ENCODE measurements at regions not wholly inside any gene's neighbourhood (a gene's known extent, or its start where the extent isn't known, plus 50 kb on each side); places are given as distances from the start of the nearest gene placed in this dataset.

DNA sequence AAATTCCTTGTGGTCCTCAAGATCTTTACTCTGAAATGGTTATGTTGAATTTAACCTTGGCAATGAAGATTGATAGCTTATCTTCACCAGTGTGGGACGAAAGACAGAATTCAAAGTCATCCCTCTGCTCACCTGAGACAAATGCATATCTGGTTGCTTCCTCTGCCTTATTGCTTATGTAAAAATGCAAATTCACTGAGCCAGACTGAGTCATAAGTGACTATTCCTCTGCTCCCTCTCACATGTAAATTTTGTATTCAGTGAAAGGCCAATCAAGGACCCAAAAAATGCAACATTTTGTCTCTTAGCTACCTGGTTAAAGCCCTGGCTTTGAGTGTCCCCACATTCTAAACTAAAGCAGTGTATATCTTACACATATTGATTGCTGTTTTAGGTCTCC, 593.1 kb upstream of the GJE1 start:
- TF ChIP-seq EZH2phosphoT487 (IDR thresholded peaks at IDR 0.05) (no peak), EZH2 (IDR thresholded peaks at IDR 0.05) (no peak)
- TF ChIP-seq, protein P1, sequence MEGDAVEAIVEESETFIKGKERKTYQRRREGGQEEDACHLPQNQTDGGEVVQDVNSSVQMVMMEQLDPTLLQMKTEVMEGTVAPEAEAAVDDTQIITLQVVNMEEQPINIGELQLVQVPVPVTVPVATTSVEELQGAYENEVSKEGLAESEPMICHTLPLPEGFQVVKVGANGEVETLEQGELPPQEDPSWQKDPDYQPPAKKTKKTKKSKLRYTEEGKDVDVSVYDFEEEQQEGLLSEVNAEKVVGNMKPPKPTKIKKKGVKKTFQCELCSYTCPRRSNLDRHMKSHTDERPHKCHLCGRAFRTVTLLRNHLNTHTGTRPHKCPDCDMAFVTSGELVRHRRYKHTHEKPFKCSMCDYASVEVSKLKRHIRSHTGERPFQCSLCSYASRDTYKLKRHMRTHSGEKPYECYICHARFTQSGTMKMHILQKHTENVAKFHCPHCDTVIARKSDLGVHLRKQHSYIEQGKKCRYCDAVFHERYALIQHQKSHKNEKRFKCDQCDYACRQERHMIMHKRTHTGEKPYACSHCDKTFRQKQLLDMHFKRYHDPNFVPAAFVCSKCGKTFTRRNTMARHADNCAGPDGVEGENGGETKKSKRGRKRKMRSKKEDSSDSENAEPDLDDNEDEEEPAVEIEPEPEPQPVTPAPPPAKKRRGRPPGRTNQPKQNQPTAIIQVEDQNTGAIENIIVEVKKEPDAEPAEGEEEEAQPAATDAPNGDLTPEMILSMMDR (IDR thresholded peaks at IDR 0.05): no peak
